CD4-positive, CD25-positive, alpha-beta regulatory T cell (primary cell): ENCODE measurements at regions not wholly inside any gene's neighbourhood (a gene's known extent, or its start where the extent isn't known, plus 50 kb on each side); places are given as distances from the start of the nearest gene placed in this dataset.

Experiments
- ATAC-seq, 2 donors: fragments of 150-1000 bp; cut with Tn5 transposase; one replicate each; pipeline ENCODE4 v1.10.0; 2021; ENCODE audit warnings: low read depth in 2 of 2, moderate number of reproducible peaks in 2 of 2, moderate library complexity in 1 of 2
- DNase-seq, 3 donors: peaks; one replicate each; pipeline versions ENCODE4 v3.0.0 to v3.0.0-alpha.2; 2012 to 2022; ENCODE audit warnings: mixed read lengths in 1 of 3
- H3K27ac ChIP-seq: one replicate; pipeline ENCODE4 v1.7.0; 2013; ENCODE audit warnings: mild to moderate bottlenecking, low read length; ENCODE audit not compliant: insufficient read depth, poor library complexity, severe bottlenecking
- H3K27me3 ChIP-seq: one replicate; pipeline ENCODE4 v1.7.0; 2013; ENCODE audit warnings: low read length; ENCODE audit not compliant: control insufficient read depth, insufficient read depth
- H3K36me3 ChIP-seq: one replicate; pipeline ENCODE4 v1.7.0; 2013; ENCODE audit warnings: mild to moderate bottlenecking, low read length, moderate library complexity; ENCODE audit not compliant: control insufficient read depth, insufficient read depth
- H3K4me1 ChIP-seq: 2 replicates; pipeline ENCODE4 v1.7.0; 2013; ENCODE audit warnings: mild to moderate bottlenecking, low read length; ENCODE audit not compliant: insufficient read depth, control insufficient read depth, poor library complexity, severe bottlenecking
- H3K4me3 ChIP-seq: one replicate; pipeline ENCODE4 v1.7.0; 2013; ENCODE audit warnings: low read depth, mild to moderate bottlenecking, low read length, moderate library complexity
- H3K9me3 ChIP-seq, 2 experiments: 1 replicate in 1 of 2; 2 replicates in 1 of 2; pipeline ENCODE4 v1.7.0; 2013; ENCODE audit warnings: low read length in 2 of 2, mild to moderate bottlenecking in 1 of 2, moderate library complexity in 1 of 2; ENCODE audit not compliant: control insufficient read depth in 2 of 2
- H3K27ac Mint-ChIP-seq, 3 donors: one replicate each; pipeline ENCODE4 v1.8.0; 2020 to 2022; ENCODE audit warnings: mild to moderate bottlenecking in 3 of 3, mixed read lengths in 3 of 3, moderate library complexity in 2 of 3
- H3K27me3 Mint-ChIP-seq: one replicate; pipeline ENCODE4 v1.8.0; 2022; ENCODE audit warnings: mild to moderate bottlenecking, mixed read lengths
- H3K36me3 Mint-ChIP-seq: one replicate; pipeline ENCODE4 v1.8.0; 2020; ENCODE audit warnings: mixed read lengths
- H3K4me1 Mint-ChIP-seq, 4 donors: one replicate each; pipeline ENCODE4 v1.8.0; 2020 to 2022; ENCODE audit warnings: mixed read lengths in 4 of 4, mild to moderate bottlenecking in 1 of 4
- H3K4me3 Mint-ChIP-seq, 4 donors: one replicate each; pipeline ENCODE4 v1.8.0; 2020 to 2022; ENCODE audit warnings: mild to moderate bottlenecking in 4 of 4, mixed read lengths in 4 of 4, moderate library complexity in 3 of 4
- H3K9me3 Mint-ChIP-seq, 7 donors: one replicate each; pipeline ENCODE4 v1.8.0; 2020 to 2022; ENCODE audit warnings: mixed read lengths in 7 of 7, mild to moderate bottlenecking in 3 of 7, moderate library complexity in 2 of 7

DNA sequence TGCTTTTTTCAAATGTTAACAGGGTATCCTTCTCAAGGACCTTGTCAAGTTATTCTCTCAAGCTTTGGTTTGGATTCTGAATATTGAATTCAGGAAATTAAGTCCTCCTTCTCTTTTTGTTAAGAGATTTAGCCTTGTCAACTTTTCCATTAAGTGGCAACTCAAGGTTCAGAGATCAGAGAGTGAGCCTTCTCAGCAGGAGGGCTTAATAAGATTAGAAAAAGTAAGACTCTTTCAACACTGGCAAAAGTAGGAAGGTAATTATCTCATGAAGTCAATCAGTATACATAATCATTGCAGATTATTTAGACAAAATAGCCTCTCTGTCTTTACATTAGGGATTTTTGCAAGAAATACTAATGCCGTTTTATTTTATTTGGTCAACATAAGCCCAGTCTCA is 330.7 kb downstream of the KIF2B start:
- H3K4me1 ChIP-seq: no peaks in the 10 kb centered on the region
- peak overlapping the region in 1 of 4 donors; percentile 86 for H3K4me3 Mint-ChIP-seq
- no peak for ATAC-seq
- H3K27ac Mint-ChIP-seq: no peak overlapping the region
- H3K4me3 ChIP-seq: no peak overlapping the region
- no peaks in the 10 kb centered on the region for H3K27me3 Mint-ChIP-seq
- H3K27ac ChIP-seq: no peak overlapping the region
- no peaks in the 10 kb centered on the region for H3K27me3 ChIP-seq
- DNase-seq: no peak
- H3K9me3 ChIP-seq: no peaks in the 10 kb centered on the region
- H3K36me3 Mint-ChIP-seq: no peaks in the 10 kb centered on the region
- H3K36me3 ChIP-seq: no peaks in the 10 kb centered on the region
- peaks cover 3 to 25% (median 8%) of the 10 kb centered on the region in 7 donors for H3K9me3 Mint-ChIP-seq
- no peaks in the 10 kb centered on the region for H3K4me1 Mint-ChIP-seq

DNA sequence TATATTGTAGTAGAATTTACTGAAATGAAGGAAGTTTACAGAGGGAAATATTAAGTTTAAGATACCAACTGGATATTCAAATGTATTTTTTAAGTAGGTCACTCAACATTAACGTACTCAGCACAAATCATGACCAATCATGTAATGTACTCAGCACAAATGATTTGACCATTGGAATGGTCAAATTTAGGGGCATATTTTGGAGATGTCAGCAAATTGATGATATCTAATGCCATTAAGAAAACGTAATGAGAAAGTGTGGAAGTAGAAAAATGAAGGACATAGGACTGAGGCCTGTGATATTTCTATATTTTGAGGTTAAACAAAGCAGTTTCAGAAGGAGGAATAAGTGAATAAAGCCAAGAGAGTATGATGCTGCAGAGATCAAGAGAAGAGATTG is 334.8 kb downstream of the KIF2B start:
- H3K27me3 Mint-ChIP-seq: no peaks in the 10 kb centered on the region
- ATAC-seq: no peak
- no peaks in the 10 kb centered on the region for H3K27me3 ChIP-seq
- H3K9me3 ChIP-seq: no peaks in the 10 kb centered on the region
- H3K27ac Mint-ChIP-seq: no peak overlapping the region
- no peak overlapping the region for H3K4me3 ChIP-seq
- no peak overlapping the region for H3K4me3 Mint-ChIP-seq
- H3K27ac ChIP-seq: no peak overlapping the region
- H3K36me3 ChIP-seq: no peaks in the 10 kb centered on the region
- H3K4me1 ChIP-seq: no peaks in the 10 kb centered on the region
- H3K9me3 Mint-ChIP-seq: peaks cover 1 to 23% (median 10%) of the 10 kb centered on the region in 7 donors
- H3K4me1 Mint-ChIP-seq: no peaks in the 10 kb centered on the region
- no peak for DNase-seq
- H3K36me3 Mint-ChIP-seq: no peaks in the 10 kb centered on the region

DNA sequence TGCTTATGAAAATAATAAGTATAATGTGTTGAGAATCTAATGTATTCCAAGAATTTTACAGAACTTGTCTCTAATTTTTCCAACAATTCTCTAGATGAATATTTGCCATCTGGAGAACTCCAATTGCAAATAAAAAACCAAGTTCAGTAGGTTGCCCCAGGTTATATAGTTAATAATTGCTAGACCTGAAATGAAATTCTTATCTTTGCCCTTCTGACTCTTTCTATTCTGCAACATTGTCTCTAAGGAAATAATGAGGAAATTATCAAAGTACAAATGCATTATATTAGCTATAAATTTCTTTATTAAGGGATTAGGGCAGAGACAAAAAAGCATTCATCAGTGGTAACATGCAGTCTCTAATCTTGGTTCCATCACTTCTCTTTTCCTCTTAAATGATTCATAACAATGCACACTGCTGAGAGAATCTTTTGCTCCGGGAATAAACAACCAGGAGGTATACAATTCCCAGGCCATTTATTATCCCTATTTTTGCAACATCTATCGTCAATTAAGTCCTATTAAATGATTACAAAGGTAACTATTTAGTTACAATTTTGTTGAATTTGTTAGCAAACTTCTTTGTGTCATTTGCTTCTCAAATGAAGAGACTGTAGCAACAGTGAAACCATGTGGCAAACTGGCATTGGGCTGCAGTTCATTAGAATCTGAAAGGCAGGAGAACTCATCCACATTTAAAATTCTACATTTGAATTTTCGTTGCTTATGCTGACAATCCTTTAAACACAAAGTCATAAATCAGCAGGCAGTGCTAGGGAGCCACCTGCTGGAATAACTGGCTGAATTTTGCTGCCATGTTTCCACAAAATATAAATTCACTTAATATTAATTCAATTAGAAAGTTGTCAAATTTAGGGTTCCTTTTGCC is 349.6 kb downstream of the KIF2B start:
- ATAC-seq: no peak

DNA sequence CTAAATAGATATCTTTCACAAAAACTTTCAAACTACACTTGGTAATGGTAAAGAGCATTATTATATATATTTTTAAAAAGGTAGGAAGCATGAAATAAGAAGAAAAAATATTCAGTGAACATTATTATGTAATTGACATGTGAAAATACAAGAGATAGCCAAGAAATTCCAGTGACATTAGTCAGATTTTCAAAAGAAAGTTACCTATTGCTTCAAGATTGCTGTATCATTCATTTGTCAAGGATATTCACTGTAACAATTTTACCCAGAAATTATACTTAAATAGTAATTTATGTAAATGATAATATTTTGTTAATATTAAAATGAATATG is 350.2 kb downstream of the KIF2B start:
- no peaks in the 10 kb centered on the region for H3K36me3 Mint-ChIP-seq
- Histone ChIP-seq H3K4me1 (no peaks in the 10 kb centered on the region), H3K27ac (no peak overlapping the region), H3K27me3 (no peaks in the 10 kb centered on the region), H3K4me3 (no peak overlapping the region), H3K9me3 (no peaks in the 10 kb centered on the region), H3K36me3 (no peaks in the 10 kb centered on the region)
- H3K9me3 Mint-ChIP-seq: peaks cover 0 to 6% (median 4%) of the 10 kb centered on the region in 7 donors
- DNase-seq: no peak
- H3K27me3 Mint-ChIP-seq: no peaks in the 10 kb centered on the region
- H3K4me1 Mint-ChIP-seq: no peaks in the 10 kb centered on the region
- no peak overlapping the region for H3K27ac Mint-ChIP-seq
- no peak overlapping the region for H3K4me3 Mint-ChIP-seq
- ATAC-seq: no peak

More for the DNA sequence above, 349.6 kb downstream of the KIF2B start:
- Histone ChIP-seq H3K4me3 (no peak overlapping the region), H3K9me3 (no peaks in the 10 kb centered on the region), H3K27me3 (no peaks in the 10 kb centered on the region), H3K36me3 (no peaks in the 10 kb centered on the region), H3K27ac (no peak overlapping the region), H3K4me1 (no peaks in the 10 kb centered on the region)
- H3K4me1 Mint-ChIP-seq: no peaks in the 10 kb centered on the region
- no peak overlapping the region for H3K4me3 Mint-ChIP-seq
- H3K9me3 Mint-ChIP-seq: peaks cover 0 to 6% (median 3%) of the 10 kb centered on the region in 7 donors
- no peak for DNase-seq
- no peaks in the 10 kb centered on the region for H3K27me3 Mint-ChIP-seq
- no peaks in the 10 kb centered on the region for H3K36me3 Mint-ChIP-seq
- no peak overlapping the region for H3K27ac Mint-ChIP-seq

DNA sequence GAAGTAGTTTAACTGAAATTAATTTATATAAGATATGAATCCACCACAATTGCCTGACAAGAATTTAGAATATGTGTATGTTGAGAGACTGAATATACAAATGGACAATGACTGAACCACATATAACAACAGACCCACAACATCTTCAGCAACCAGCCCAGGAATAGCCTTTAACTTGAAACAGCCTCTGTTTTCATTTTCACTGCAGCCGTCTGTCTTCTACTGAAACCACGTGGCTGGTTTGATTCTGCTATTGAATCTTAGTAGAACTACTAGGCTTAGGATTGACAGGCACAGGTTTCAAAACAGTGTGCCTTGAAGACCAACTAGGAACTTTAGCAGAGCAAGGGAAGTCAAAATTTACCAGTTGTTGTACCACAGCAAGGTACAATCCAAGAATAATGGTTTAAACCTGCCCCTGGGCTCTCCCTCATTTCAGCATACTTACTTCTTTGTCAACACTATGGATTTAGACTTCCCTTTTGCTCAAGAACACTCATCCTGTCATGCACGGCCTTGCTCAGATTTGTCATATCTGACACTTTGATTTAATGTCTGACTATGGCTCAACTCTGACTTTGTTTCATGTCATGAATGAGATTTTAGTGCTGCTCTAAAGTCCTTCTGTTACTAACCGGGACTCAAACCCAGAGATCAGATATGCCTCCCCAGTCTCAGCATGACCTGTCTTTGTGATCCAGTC is 355.0 kb downstream of the KIF2B start:
- H3K4me3 Mint-ChIP-seq: no peak overlapping the region
- Histone ChIP-seq H3K36me3 (no peaks in the 10 kb centered on the region), H3K27ac (no peak overlapping the region), H3K27me3 (no peaks in the 10 kb centered on the region), H3K4me3 (no peak overlapping the region), H3K4me1 (no peaks in the 10 kb centered on the region), H3K9me3 (no peaks in the 10 kb centered on the region)
- ATAC-seq: no peak
- no peak overlapping the region for H3K27ac Mint-ChIP-seq
- no peak for DNase-seq
- H3K9me3 Mint-ChIP-seq: peaks cover 0 to 8% (median 6%) of the 10 kb centered on the region in 7 donors
- no peaks in the 10 kb centered on the region for H3K36me3 Mint-ChIP-seq
- H3K4me1 Mint-ChIP-seq: no peaks in the 10 kb centered on the region
- H3K27me3 Mint-ChIP-seq: no peaks in the 10 kb centered on the region

DNA sequence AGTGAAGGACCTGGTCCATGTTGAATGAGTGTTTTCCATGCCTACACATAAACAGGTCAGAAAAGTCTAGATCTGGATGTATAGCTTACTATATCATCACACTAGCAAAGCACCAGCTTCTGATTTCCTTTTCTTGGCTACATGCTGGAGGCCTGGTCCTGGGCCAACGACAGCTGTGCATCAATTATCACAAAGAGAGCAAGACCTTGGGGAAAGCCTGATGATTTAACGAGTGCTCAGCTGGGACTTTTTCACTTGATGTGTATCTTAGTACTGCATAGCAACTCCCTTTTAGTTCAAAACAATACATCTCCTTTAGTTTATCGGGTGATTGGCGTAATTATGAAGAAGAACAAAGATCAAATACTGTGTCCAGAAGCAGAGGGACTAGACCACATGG is 358.2 kb downstream of the KIF2B start:
- Mint-ChIP-seq H3K27ac (no peak overlapping the region), H3K4me1 (no peaks in the 10 kb centered on the region), H3K27me3 (no peaks in the 10 kb centered on the region), H3K4me3 (no peak overlapping the region), H3K36me3 (no peaks in the 10 kb centered on the region), H3K9me3 (peaks cover 0 to 13% (median 3%) of the 10 kb centered on the region in 7 donors)
- DNase-seq: no peak
- H3K36me3 ChIP-seq: no peaks in the 10 kb centered on the region
- no peaks in the 10 kb centered on the region for H3K27me3 ChIP-seq
- H3K4me3 ChIP-seq: no peak overlapping the region
- no peak for ATAC-seq
- H3K27ac ChIP-seq: no peak overlapping the region
- no peaks in the 10 kb centered on the region for H3K4me1 ChIP-seq
- H3K9me3 ChIP-seq: no peaks in the 10 kb centered on the region

DNA sequence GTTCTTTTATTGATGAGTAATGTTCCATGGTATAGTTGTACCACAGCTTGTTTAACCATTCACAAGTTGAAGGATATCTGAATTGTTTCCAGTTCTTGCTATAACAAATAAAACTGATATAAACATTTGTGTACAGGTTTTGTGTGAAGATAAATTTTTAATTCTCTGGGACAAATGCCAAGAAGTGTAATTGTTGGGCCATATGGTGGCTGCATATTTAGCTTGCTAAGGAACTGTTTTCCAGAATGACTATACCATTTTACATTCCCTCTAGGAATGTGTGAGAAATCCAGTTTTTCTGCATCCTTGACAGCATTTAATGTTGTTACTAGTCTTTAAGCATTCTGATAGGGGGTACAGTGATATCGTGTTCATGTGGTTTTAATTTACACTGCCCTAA is 368.5 kb downstream of the KIF2B start:
- DNase-seq (no peak), ATAC-seq (no peak)
- Mint-ChIP-seq H3K27me3 (no peaks in the 10 kb centered on the region), H3K36me3 (no peaks in the 10 kb centered on the region), H3K9me3 (peaks cover 2 to 21% (median 6%) of the 10 kb centered on the region in 7 donors), H3K4me3 (no peak overlapping the region), H3K27ac (no peak overlapping the region), H3K4me1 (no peaks in the 10 kb centered on the region)
- Histone ChIP-seq H3K27ac (no peak overlapping the region), H3K4me3 (no peak overlapping the region), H3K4me1 (no peaks in the 10 kb centered on the region), H3K9me3 (no peaks in the 10 kb centered on the region), H3K36me3 (no peaks in the 10 kb centered on the region), H3K27me3 (no peaks in the 10 kb centered on the region)

DNA sequence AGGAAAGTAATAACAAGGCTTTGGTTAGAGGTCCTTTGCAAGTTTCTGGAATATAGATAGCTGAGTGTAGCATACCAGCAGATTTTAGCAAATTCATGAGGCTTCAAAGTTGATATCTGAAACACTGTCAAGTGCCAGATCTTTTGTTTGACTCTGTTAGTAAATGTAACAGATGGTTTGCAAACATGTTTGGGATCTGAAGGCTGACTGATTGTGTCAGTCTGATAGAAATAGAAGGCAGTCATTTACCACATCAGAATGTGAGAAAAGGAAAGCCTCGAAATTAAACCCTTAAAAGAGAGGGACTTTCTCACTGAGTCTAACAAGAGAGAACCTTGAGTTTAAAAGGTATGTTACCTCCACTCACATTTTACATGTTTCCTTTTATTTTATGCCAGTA is 371.5 kb downstream of the KIF2B start:
- Histone ChIP-seq H3K4me3 (no peak overlapping the region), H3K4me1 (no peaks in the 10 kb centered on the region), H3K27ac (no peak overlapping the region), H3K27me3 (no peaks in the 10 kb centered on the region), H3K9me3 (no peaks in the 10 kb centered on the region), H3K36me3 (no peaks in the 10 kb centered on the region)
- Mint-ChIP-seq H3K4me3 (no peak overlapping the region), H3K4me1 (no peaks in the 10 kb centered on the region), H3K27me3 (no peaks in the 10 kb centered on the region), H3K27ac (no peak overlapping the region), H3K36me3 (no peaks in the 10 kb centered on the region), H3K9me3 (peaks cover 0 to 9% (median 5%) of the 10 kb centered on the region in 7 donors)
- DNase-seq: no peak
- ATAC-seq: no peak
